Tibial artery (tissue), 4 donors: ENCODE measurements at regions not wholly inside any gene's neighbourhood (a gene's known extent, or its start where the extent isn't known, plus 50 kb on each side); places are given as distances from the start of the nearest gene placed in this dataset.

ENCODE experiments used
- DNase-seq, 2 donors: peaks; one replicate each; pipeline ENCODE4 v3.0.0-alpha.2; 2019
- H3K27ac ChIP-seq, 2 donors: fragments of 200-600 bp; sonication (generic) in 1 of 2; 1 replicate in 1 of 2; 2 replicates in 1 of 2; pipeline ENCODE4 v1.5.1; 2018 to 2019; ENCODE audit warnings: mild to moderate bottlenecking in 1 of 2
- H3K27me3 ChIP-seq, 2 donors: fragments of 200-600 bp; sonication (generic) in 1 of 2; one replicate each; pipeline versions ENCODE4 v1.5.1 to v1.6.0; 2016 to 2019
- H3K36me3 ChIP-seq, 3 donors: fragments of 200-600 bp; sonication (generic) in 2 of 3; one replicate each; pipeline ENCODE4 v1.5.1; 2016 to 2019; ENCODE audit warnings: mild to moderate bottlenecking in 2 of 3
- H3K4me1 ChIP-seq, 4 donors: fragments of 200-600 bp; sonication (generic) in 2 of 4; 1 replicate in 3 of 4; 2 replicates in 1 of 4; pipeline ENCODE4 v1.5.1; 2016 to 2019
- H3K4me3 ChIP-seq, 2 donors: fragments of 200-600 bp; sonication (generic) in 1 of 2; 1 replicate in 1 of 2; 2 replicates in 1 of 2; pipeline ENCODE4 v1.5.1; 2018 to 2019; ENCODE audit warnings: mild to moderate bottlenecking in 2 of 2
- H3K9me3 ChIP-seq, 3 donors: fragments of 200-600 bp; sonication (generic) in 1 of 3; one replicate each; pipeline ENCODE4 v1.5.1; 2016 to 2019
- intact Hi-C: fragments of 100-400 bp; cut with DNase I; formaldehyde crosslinking; loops from one replicate; pipeline ENCODE4 v1.15.0; 2023; ENCODE audit warnings: low total_unique reads
- TF ChIP-seq, protein P1 (sequence below), 2 experiments: fragments of 200-600 bp in 1 of 2; fragments of 450-650 bp in 1 of 2; IDR thresholded peaks; one replicate each; pipeline ENCODE4 v1.5.1; 2017 to 2019; ENCODE audit warnings: antibody characterized with exemption in 2 of 2, mild to moderate bottlenecking in 1 of 2, moderate library complexity in 1 of 2

DNA sequence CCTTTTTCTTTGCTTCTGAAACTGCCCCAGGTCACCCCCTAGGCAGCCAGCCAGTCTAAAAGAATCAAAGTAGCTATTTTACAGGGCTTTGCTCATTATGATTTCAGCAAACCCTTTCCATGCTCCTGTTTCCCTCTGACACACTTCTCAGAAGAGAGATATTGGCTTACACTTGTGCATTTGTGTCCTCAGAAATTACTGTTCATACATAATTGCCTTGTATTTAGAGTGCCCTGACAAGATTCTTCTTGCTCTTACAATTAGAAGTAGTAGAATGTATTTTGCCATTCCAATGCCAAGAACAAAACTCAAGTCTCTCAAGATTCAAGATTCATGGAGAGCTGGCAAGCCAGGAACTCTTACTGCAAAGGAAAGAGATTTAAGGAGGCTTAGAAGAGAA is 531.0 kb upstream of the ZFP42 start:
- TF ChIP-seq, protein P1, sequence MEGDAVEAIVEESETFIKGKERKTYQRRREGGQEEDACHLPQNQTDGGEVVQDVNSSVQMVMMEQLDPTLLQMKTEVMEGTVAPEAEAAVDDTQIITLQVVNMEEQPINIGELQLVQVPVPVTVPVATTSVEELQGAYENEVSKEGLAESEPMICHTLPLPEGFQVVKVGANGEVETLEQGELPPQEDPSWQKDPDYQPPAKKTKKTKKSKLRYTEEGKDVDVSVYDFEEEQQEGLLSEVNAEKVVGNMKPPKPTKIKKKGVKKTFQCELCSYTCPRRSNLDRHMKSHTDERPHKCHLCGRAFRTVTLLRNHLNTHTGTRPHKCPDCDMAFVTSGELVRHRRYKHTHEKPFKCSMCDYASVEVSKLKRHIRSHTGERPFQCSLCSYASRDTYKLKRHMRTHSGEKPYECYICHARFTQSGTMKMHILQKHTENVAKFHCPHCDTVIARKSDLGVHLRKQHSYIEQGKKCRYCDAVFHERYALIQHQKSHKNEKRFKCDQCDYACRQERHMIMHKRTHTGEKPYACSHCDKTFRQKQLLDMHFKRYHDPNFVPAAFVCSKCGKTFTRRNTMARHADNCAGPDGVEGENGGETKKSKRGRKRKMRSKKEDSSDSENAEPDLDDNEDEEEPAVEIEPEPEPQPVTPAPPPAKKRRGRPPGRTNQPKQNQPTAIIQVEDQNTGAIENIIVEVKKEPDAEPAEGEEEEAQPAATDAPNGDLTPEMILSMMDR (IDR thresholded peaks at IDR 0.05) = no peak
- no peaks in the 10 kb centered on the region for H3K9me3 ChIP-seq
- H3K4me3 ChIP-seq = no peak overlapping the region
- H3K27me3 ChIP-seq = no peaks in the 10 kb centered on the region
- peaks cover 0 to 9% (median 6%) of the 10 kb centered on the region in 4 donors for H3K4me1 ChIP-seq
- intact Hi-C loops = no loop called here
- no peak for DNase-seq
- H3K27ac ChIP-seq = no peak overlapping the region
- no peaks in the 10 kb centered on the region for H3K36me3 ChIP-seq

DNA sequence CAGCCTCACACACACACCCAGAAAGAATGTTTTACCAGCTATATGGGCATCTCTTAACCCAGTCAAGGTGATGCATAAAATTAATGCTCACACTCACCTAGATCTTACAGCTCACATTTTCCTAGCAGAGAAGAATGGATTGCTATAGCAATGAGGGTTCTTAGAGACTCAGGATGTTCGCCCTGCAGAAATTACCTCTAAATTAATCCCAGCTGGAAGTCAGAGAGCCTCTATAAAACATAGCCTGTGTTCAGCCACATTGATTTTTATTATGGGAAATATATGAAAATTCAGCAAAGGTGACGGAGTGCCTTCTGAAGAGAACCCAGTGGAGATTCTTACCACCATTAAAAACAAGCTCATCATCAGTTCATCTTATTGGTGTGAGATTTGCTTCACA is 528.3 kb upstream of the ZFP42 start:
- DNase-seq = no peak

DNA sequence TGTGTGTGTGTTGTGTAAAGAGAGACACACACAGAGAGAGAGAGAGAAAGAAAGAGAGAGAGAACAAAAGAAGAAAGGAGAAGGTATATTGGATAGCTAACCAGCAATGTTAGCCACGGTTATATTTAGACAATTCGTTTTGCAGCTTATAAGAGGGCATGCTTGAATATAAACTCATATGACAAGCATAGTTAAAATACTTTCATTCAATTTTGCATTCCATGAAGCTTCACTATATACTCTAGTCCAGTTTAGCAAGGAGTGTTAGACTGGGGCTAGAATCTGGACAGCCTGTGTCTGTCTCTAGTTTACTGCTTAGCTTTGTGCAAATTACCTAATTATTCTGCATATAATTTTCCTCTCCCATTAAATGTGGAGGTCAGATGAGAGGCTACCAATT is 525.9 kb upstream of the ZFP42 start:
- Histone ChIP-seq H3K27me3 (no peaks in the 10 kb centered on the region), H3K36me3 (no peaks in the 10 kb centered on the region), H3K4me1 (peaks cover 0 to 6% (median 4%) of the 10 kb centered on the region in 4 donors), H3K27ac (no peak overlapping the region), H3K9me3 (no peaks in the 10 kb centered on the region), H3K4me3 (no peak overlapping the region)
- intact Hi-C loops = no loop called here
- TF ChIP-seq, protein P1 (IDR thresholded peaks at IDR 0.05) = no peak
- DNase-seq = no peak

More for the DNA sequence above, 528.3 kb upstream of the ZFP42 start:
- Histone ChIP-seq H3K4me1 (peaks cover 0 to 9% (median 6%) of the 10 kb centered on the region in 4 donors), H3K4me3 (no peak overlapping the region), H3K9me3 (no peaks in the 10 kb centered on the region), H3K27me3 (no peaks in the 10 kb centered on the region), H3K27ac (no peak overlapping the region), H3K36me3 (no peaks in the 10 kb centered on the region)
- TF ChIP-seq, protein P1 (IDR thresholded peaks at IDR 0.05) = no peak
- intact Hi-C loops = no loop called here

DNA sequence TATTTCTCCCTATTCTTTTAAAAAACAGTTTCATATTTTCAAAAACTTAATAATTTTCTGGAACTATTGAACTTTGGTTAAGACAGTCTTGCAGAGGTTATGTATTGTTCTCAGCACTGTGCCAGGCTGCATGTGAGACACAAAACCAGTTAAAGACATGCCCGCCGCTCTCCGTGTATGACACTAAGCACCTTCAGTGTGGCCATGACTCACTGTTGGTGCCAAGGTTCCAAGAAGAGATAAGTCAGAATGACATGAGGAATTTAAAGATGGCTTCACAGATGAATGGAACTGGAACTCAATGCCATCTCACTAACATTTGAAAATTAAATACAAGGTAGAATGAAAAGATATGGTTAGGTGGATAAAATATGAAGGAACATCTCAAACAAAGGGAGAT is 525.5 kb upstream of the ZFP42 start:
- TF ChIP-seq, protein P1 (IDR thresholded peaks at IDR 0.05) = no peak
- no peak for DNase-seq
- Histone ChIP-seq H3K4me3 (no peak overlapping the region), H3K9me3 (no peaks in the 10 kb centered on the region), H3K27me3 (no peaks in the 10 kb centered on the region), H3K27ac (no peak overlapping the region), H3K36me3 (no peaks in the 10 kb centered on the region), H3K4me1 (peaks cover 0 to 1% (median under 1%) of the 10 kb centered on the region in 4 donors)
- intact Hi-C loops = no loop called here

DNA sequence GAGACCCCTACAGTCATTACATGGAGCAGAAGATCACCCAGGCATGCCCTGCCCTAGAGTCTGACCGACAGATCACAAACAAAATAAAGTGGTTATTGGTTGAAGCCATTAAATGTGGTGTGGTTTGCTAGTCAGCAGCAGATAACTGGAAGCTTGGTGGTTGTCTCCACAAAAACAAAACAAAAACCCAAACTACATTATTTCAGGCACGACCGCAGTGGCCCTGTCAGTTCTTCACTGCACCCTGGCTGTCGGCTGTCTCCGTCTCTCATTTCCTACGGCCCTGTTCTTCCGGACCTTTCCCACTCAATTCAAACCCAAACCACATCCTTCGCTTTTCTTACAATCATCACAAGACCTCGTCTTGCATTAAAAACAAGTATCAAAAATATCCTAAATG is 521.3 kb upstream of the ZFP42 start:
- Histone ChIP-seq H3K4me3 (no peak overlapping the region), H3K27me3 (no peaks in the 10 kb centered on the region), H3K36me3 (no peaks in the 10 kb centered on the region), H3K4me1 (peaks cover 0 to 34% (median 13%) of the 10 kb centered on the region in 4 donors), H3K9me3 (no peaks in the 10 kb centered on the region), H3K27ac (no peak overlapping the region)
- intact Hi-C loops = no loop called here
- DNase-seq = no peak
- TF ChIP-seq, protein P1 (IDR thresholded peaks at IDR 0.05) = no peak

DNA sequence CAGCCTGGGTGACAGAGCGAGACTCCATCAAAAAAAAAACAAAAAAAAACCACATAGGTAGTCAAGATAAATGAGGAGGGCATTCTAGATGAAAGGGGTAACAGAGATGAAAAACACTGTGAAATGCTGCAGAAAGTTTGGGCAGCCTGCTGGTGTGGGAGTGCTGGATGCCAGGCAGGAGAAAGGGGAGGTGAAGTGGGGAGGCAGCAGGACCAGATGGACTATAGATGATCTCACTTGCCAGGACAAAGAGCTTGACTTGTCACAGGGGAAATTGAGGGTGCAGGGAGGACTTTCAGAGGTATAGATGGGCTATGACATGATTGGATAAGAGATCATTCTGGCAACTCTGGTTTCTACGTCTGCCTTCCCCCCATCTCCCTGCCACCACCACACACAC is 519.7 kb upstream of the ZFP42 start:
- TF ChIP-seq, protein P1 (IDR thresholded peaks at IDR 0.05) = no peak
- Histone ChIP-seq H3K36me3 (no peaks in the 10 kb centered on the region), H3K4me1 (peaks cover 0 to 51% (median 28%) of the 10 kb centered on the region in 4 donors), H3K27me3 (no peaks in the 10 kb centered on the region), H3K27ac (no peak overlapping the region), H3K9me3 (no peaks in the 10 kb centered on the region), H3K4me3 (no peak overlapping the region)
- intact Hi-C loops = no loop called here
- DNase-seq = no peak
